HEK293 (cell line): ENCODE measurements at regions not wholly inside any gene's neighbourhood (a gene's known extent, or its start where the extent isn't known, plus 50 kb on each side); places are given as distances from the start of the nearest gene placed in this dataset.

Experiments used
- BCL11A ChIP-seq: fragments of 450-650 bp; formaldehyde crosslinking; IDR thresholded peaks from 2 replicates; pipeline ENCODE4 v1.5.1; 2016; ENCODE audit warnings: low read depth, missing biosample characterization, missing genetic modification characterization
- ZNF274 ChIP-seq, 2 experiments: fragments of 200-500 bp in 1 of 2; fragments of 450-650 bp in 1 of 2; sonication (Bioruptor generic) in 1 of 2; formaldehyde crosslinking in 1 of 2; IDR thresholded peaks; 2 replicates each; pipeline versions ENCODE4 v1.5.1 to v1.6.1; 2014 to 2016; ENCODE audit warnings: borderline replicate concordance in 1 of 2, inconsistent platforms in 1 of 2, low read length in 1 of 2, missing biosample characterization in 1 of 2, missing genetic modification characterization in 1 of 2
- ZNF324 ChIP-seq: fragments of 450-650 bp; formaldehyde crosslinking; IDR thresholded peaks from 2 replicates; pipeline ENCODE4 v1.5.1; 2016; ENCODE audit warnings: missing biosample characterization, missing genetic modification characterization
- ZNF530 ChIP-seq: fragments of 450-650 bp; formaldehyde crosslinking; IDR thresholded peaks from 2 replicates; pipeline ENCODE4 v1.5.1; 2016; ENCODE audit warnings: low read depth, missing biosample characterization, missing genetic modification characterization
- TF ChIP-seq, protein P1 (sequence below): fragments of 450-650 bp; formaldehyde crosslinking; IDR thresholded peaks from 2 replicates; pipeline ENCODE4 v1.5.1; 2016; ENCODE audit warnings: missing biosample characterization, missing genetic modification characterization
- TF ChIP-seq, protein P2 (sequence below): fragments of 450-650 bp; formaldehyde crosslinking; IDR thresholded peaks from 2 replicates; pipeline ENCODE4 v1.5.1; 2016; ENCODE audit warnings: missing biosample characterization, missing genetic modification characterization, borderline replicate concordance

DNA sequence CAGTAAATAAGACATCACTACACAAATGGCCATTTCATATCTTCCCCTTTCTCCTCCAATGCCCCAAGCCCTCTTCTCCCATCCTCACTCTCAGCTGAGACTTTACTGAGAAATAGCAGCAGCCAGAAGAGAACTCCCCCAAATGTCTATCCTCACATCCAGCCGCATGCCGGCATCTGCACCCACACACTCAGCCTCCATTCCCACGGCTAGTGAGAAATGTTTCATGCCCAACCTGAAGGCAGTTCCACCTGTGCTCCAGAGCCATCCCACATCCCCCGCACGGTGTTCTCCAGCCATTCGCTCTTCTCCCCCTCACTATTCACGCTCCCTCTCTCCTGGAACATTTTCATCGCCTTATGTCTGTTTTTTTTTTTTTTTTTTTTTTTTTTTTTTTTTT is 208.7 kb upstream of the DIO3 start:
- TF ChIP-seq, protein P1, sequence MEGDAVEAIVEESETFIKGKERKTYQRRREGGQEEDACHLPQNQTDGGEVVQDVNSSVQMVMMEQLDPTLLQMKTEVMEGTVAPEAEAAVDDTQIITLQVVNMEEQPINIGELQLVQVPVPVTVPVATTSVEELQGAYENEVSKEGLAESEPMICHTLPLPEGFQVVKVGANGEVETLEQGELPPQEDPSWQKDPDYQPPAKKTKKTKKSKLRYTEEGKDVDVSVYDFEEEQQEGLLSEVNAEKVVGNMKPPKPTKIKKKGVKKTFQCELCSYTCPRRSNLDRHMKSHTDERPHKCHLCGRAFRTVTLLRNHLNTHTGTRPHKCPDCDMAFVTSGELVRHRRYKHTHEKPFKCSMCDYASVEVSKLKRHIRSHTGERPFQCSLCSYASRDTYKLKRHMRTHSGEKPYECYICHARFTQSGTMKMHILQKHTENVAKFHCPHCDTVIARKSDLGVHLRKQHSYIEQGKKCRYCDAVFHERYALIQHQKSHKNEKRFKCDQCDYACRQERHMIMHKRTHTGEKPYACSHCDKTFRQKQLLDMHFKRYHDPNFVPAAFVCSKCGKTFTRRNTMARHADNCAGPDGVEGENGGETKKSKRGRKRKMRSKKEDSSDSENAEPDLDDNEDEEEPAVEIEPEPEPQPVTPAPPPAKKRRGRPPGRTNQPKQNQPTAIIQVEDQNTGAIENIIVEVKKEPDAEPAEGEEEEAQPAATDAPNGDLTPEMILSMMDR (tag by site-specific recombination), result no peak
- no peak for TF ChIP-seq ZNF274 (IDR thresholded peaks at IDR 0.05; ENCODE audit: low read length)
- TF ChIP-seq ZNF274 (tag by site-specific recombination; IDR thresholded peaks at IDR 0.05; ENCODE audit: borderline replicate concordance), result no peak
- TF ChIP-seq ZNF324 (tag by site-specific recombination), result no peak
- TF ChIP-seq BCL11A (tag by site-specific recombination), result no peak
- TF ChIP-seq ZNF530, result no peak
- TF ChIP-seq, protein P2, sequence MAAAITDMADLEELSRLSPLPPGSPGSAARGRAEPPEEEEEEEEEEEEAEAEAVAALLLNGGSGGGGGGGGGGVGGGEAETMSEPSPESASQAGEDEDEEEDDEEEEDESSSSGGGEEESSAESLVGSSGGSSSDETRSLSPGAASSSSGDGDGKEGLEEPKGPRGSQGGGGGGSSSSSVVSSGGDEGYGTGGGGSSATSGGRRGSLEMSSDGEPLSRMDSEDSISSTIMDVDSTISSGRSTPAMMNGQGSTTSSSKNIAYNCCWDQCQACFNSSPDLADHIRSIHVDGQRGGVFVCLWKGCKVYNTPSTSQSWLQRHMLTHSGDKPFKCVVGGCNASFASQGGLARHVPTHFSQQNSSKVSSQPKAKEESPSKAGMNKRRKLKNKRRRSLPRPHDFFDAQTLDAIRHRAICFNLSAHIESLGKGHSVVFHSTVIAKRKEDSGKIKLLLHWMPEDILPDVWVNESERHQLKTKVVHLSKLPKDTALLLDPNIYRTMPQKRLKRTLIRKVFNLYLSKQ (tag by site-specific recombination), result no peak
